NCI-H524 (cell line): ENCODE measurements at regions not wholly inside any gene's neighbourhood (a gene's known extent, or its start where the extent isn't known, plus 50 kb on each side); places are given as distances from the start of the nearest gene placed in this dataset.
A peak's percentile ranks its signal among the peaks of the same experiment; 100 is the strongest.
"Not testable (repeated sequence)": the region's sequence is repeated elsewhere in the genome, so short reads cannot be mapped to it uniquely, and the experiment has no call there.

Experiments used
- DNase-seq, 2 experiments: peaks; one replicate each; lab custom pipeline; 2025; lab: John Stamatoyannopoulos, UW

GRCh38 chr5:32534041-32534440 is 51.3 kb upstream of the SUB1 start:
- no peak for DNase-seq

- DNase-seq: peak; percentile 26 to 50
Measured at GRCh38 chr5:32531885-32532520, 53.4 kb upstream of the SUB1 start.

- not testable (repeated sequence) for DNase-seq
Measured at GRCh38 chr5:32527321-32527720, 58.0 kb upstream of the SUB1 start.

- no peak for DNase-seq
Measured at GRCh38 chr5:32526810-32527209, 58.5 kb upstream of the SUB1 start.

- DNase-seq: peak in 1 of 2 experiments; percentile 43
Measured at GRCh38 chr5:32523625-32524024, 61.7 kb upstream of the SUB1 start.

- no peak for DNase-seq
Measured at GRCh38 chr5:32522429-32523143, 62.8 kb upstream of the SUB1 start.

GRCh38 chr5:32521481-32521880 is 63.9 kb upstream of the SUB1 start:
- no peak for DNase-seq

GRCh38 chr5:32520972-32521371 is 64.4 kb upstream of the SUB1 start:
- DNase-seq: no peak

GRCh38 chr5:32520356-32520755 is 65.0 kb upstream of the SUB1 start:
- DNase-seq: no peak

GRCh38 chr5:32519508-32519907 is 65.8 kb upstream of the SUB1 start:
- DNase-seq: no peak

GRCh38 chr5:32514806-32515205 is 70.3 kb upstream of the ZFR start:
- DNase-seq: no peak

GRCh38 chr5:32512926-32513325 is 68.4 kb upstream of the ZFR start:
- DNase-seq: no peak

- DNase-seq: no peak
Measured at GRCh38 chr5:32511776-32512374, 67.3 kb upstream of the ZFR start.

- peak in 1 of 2 experiments; percentile 34 for DNase-seq
Measured at GRCh38 chr5:32510860-32511259, 66.3 kb upstream of the ZFR start.

- no peak for DNase-seq
Measured at GRCh38 chr5:32508806-32509805, 64.6 kb upstream of the ZFR start.

GRCh38 chr5:32507738-32508434 is 63.3 kb upstream of the ZFR start:
- no peak for DNase-seq

GRCh38 chr5:32506799-32507198 is 62.3 kb upstream of the ZFR start:
- DNase-seq: no peak

GRCh38 chr5:32506201-32506661 is 61.7 kb upstream of the ZFR start:
- peak; percentile 13 to 67 for DNase-seq

- no peak for DNase-seq
Measured at GRCh38 chr5:32505756-32506155, 61.2 kb upstream of the ZFR start.

- peak; percentile 100 for DNase-seq
Measured at GRCh38 chr5:32504989-32505596, 60.6 kb upstream of the ZFR start.
